GM13976 (cell line): ENCODE measurements at regions not wholly inside any gene's neighbourhood (a gene's known extent, or its start where the extent isn't known, plus 50 kb on each side); places are given as distances from the start of the nearest gene placed in this dataset.

Experiments
- DNase-seq: peaks from one replicate; pipeline ENCODE4 v3.0.0; 2012; ENCODE audit warnings: low spot score
- CTCF ChIP-seq: IDR thresholded peaks from 2 replicates; pipeline ENCODE4 v1.5.1; 2012; ENCODE audit warnings: borderline replicate concordance, mild to moderate bottlenecking; ENCODE audit not compliant: insufficient read depth; ENCODE audit errors: extremely low read depth, missing control alignments, control extremely low read depth
- in situ Hi-C: fragments of 300-500 bp; cut with MboI; formaldehyde crosslinking; loops from one replicate; pipeline ENCODE4 v1.12.0; 2022; ENCODE audit warnings: low sequenced_read_pairs, mixed read lengths, inconsistent platforms; ENCODE audit not compliant: unreplicated experiment

GRCh38 chr1:229874136-229874535, 192.9 kb upstream of the GALNT2 start:
- no peak for TF ChIP-seq CTCF
- DNase-seq = no peak
- in situ Hi-C loops = no loop called here

DNA sequence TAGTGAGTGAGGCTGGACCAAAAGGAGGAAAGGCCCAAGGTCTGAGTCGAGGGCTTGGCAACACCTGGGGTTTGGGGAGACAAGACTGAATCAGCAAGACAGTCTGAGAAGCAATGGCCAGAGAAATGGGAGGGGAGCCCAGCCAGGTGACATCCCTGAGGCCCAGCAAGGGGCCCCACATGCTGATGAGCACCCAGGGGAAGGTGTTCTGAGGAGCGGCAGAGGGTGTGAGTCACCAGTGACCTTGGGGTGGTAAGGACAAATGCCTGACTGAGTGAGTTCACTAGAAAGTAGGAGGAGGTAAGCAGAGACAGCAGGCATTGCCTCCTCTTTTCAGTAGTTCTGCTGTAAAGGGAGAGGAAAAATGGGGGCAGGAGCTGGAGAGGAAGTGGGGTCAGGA, 192.4 kb upstream of the GALNT2 start:
- no peak for TF ChIP-seq CTCF
- in situ Hi-C loops = no loop called here
- no peak for DNase-seq

- DNase-seq = no peak
- in situ Hi-C loops = no loop called here
- TF ChIP-seq CTCF = no peak
These were observed 192.0 kb upstream of the GALNT2 start for GRCh38 chr1:229875086-229875485.

DNA sequence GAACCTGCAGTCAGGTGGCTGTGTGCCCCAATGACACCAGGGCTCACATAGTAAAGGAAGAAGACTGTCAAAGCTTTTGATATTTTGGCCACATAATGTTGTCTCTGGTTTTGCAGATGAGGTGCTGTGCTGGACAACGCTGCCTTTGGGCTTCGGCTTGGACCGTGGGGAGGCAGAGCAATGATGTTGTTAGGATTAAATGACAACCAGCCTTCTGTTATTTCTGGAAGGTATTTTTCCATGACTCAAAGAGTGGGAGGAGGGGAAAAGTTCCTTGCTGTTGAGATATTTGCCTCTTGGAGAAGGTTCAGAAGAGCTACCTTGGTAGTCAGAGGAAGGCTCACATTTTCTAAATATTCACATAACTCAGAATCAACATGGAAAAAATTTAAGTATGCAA, 187.3 kb upstream of the GALNT2 start:
- DNase-seq = no peak
- TF ChIP-seq CTCF = no peak
- in situ Hi-C loops = no loop called here

DNA sequence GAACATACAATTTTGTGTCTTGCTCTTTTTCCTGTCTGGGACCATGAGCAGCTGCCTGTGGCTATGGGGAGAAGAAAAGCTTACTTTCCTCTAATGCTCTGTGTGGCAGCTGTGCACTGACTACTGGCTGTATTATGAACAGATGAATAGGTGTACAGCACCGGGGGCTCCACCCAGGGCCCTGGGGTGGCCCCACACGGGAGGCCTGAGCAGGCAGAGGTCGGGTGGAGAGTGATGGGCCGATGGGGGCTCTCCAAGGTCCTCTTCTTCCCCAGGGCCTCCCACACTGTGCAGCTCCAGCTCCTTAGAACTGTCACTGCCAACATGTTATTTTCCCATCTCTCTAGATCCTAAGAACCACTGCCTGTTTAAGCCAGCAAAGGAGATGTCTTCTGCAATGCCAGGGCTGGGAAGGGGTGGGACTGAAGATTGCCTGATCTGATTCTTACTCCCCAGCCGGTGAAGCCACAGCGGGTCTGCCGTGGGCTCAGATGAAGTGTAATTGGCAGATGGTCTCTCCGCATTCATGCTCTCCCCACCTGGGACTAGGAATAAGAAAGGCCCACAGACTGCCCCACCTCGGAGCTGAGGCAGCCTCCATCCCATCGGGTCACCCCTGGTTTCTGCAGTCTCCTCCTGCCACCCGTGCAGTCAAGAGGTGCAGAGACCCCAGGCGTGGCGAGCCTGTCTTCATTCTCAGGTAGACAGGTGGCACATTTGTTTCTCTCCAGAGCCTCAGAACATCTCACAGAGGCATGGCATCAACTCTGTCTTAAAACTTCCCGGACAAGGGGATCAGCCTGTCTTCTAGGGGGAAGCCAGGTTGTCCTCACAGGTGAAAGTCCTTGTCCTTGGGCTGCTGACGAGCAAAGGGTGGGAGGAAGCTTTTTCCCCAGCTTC, 186.5 kb upstream of the GALNT2 start:
- DNase-seq = no peak
- in situ Hi-C loops = no loop called here
- TF ChIP-seq CTCF = no peak

- DNase-seq = no peak
- in situ Hi-C loops = no loop called here
- TF ChIP-seq CTCF = no peak
These were observed 184.4 kb upstream of the GALNT2 start for GRCh38 chr1:229882621-229883020.
